DND-41 (cell line): ENCODE measurements at regions not wholly inside any gene's neighbourhood (a gene's known extent, or its start where the extent isn't known, plus 50 kb on each side); places are given as distances from the start of the nearest gene placed in this dataset.

Source experiments
- ATAC-seq: fragments of 200-7000 bp; cut with Tn5 transposase; 3 replicates; pipeline ENCODE4 v1.9.1; 2021; ENCODE audit warnings: low read depth; ENCODE audit not compliant: insufficient read depth
- DNase-seq: peaks from one replicate; pipeline ENCODE4 v3.0.0-alpha.2; 2020
- H2AFZ ChIP-seq: 2 replicates; pipeline ENCODE4 v1.6.0; 2012; ENCODE audit warnings: low read depth, low read length
- H3K27ac ChIP-seq: 2 replicates; pipeline ENCODE4 v1.5.1; 2012; ENCODE audit warnings: low read length, inconsistent platforms
- H3K27me3 ChIP-seq: fragments of 200-600 bp; sonication (generic); 2 replicates; pipeline ENCODE4 v1.6.0; 2012; ENCODE audit warnings: low read length, mild to moderate bottlenecking, inconsistent platforms; ENCODE audit not compliant: insufficient read depth, poor library complexity
- H3K36me3 ChIP-seq: 2 replicates; pipeline ENCODE4 v1.5.1; 2012; ENCODE audit warnings: low read length, inconsistent platforms; ENCODE audit not compliant: insufficient read depth
- H3K4me1 ChIP-seq: 2 replicates; pipeline ENCODE4 v1.5.1; 2012; ENCODE audit warnings: mild to moderate bottlenecking, low read length; ENCODE audit not compliant: insufficient read depth
- H3K4me2 ChIP-seq: 2 replicates; pipeline ENCODE4 v1.6.0; 2012; ENCODE audit warnings: mild to moderate bottlenecking, moderate library complexity, low read length, inconsistent platforms; ENCODE audit not compliant: insufficient read depth
- H3K4me3 ChIP-seq, 2 experiments: fragments of 200-600 bp in 1 of 2; shearing (Covaris generic) in 1 of 2; 2 replicates each; pipeline ENCODE4 v1.5.1; 2012 to 2016; ENCODE audit warnings: inconsistent platforms in 2 of 2, low read length in 2 of 2, mild to moderate bottlenecking in 2 of 2, low read depth in 1 of 2, moderate library complexity in 1 of 2
- H3K79me2 ChIP-seq: 2 replicates; pipeline ENCODE4 v1.6.0; 2012; ENCODE audit warnings: low read length, inconsistent platforms; ENCODE audit not compliant: insufficient read depth
- H3K9ac ChIP-seq: 2 replicates; pipeline ENCODE4 v1.6.0; 2012; ENCODE audit warnings: low read depth, mild to moderate bottlenecking, inconsistent platforms, low read length, moderate library complexity
- H3K9me3 ChIP-seq: 2 replicates; pipeline ENCODE4 v1.5.1; 2012; ENCODE audit warnings: low read length, moderate library complexity, mild to moderate bottlenecking, inconsistent platforms; ENCODE audit not compliant: insufficient read depth, severe bottlenecking
- H4K20me1 ChIP-seq: 2 replicates; pipeline ENCODE4 v1.6.0; 2012; ENCODE audit warnings: low read length; ENCODE audit not compliant: insufficient read depth
- EZH2 ChIP-seq: IDR thresholded peaks from 3 replicates; pipeline ENCODE4 v1.6.1; 2012; ENCODE audit warnings: borderline replicate concordance, low read depth, mild to moderate bottlenecking, moderate library complexity, low read length, inconsistent platforms; ENCODE audit not compliant: severe bottlenecking
- TF ChIP-seq, protein P1 (sequence below): IDR thresholded peaks from 2 replicates; pipeline ENCODE4 v1.5.1; 2012; ENCODE audit warnings: borderline replicate concordance, low read length, moderate library complexity, mild to moderate bottlenecking; ENCODE audit not compliant: poor library complexity, severe bottlenecking; ENCODE audit errors: extremely low read depth

DNA sequence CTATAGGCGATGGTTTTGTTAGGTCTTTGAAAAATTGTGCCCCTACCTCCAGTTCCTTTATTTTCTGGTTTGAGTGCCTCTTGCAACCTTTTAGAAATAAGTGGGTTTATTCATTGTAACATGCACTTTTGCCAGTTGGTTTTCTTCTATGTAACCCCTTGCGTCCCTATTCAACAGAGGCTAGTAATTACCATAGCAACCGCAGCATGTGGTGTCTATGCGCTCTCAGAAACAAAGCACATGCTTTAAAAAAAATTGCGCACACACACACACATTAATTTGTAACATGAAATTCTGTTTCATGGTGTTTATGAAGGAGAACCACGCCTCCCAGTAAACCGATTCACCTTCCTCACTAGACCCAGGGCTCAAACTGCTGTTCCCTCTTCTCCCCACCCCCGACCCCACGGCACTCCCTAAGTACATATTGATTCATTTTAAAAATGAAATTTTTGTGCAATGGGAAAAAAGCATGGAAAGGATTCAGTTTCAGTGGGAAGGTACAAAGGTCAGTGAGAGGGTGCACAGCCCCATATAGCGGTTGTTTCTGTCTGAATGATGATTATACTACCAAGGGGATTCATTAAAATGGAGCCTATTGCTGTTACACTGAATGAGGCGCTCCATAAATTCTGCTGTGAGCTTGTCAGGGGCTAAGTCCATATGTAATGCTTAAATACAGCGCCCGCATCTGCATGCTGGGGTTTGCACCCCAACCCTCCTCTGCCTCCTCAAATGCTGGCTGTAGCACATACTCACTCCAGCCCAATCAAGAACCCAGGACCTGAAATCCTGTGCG lies 206.9 kb downstream of the ICOS start:
- no peak overlapping the region for H3K27ac ChIP-seq
- no peak for ATAC-seq
- DNase-seq: no peak
- no peak overlapping the region for H3K4me2 ChIP-seq
- H2AFZ ChIP-seq: no peak overlapping the region
- H3K9me3 ChIP-seq: no peaks in the 10 kb centered on the region
- no peak overlapping the region for H3K9ac ChIP-seq
- no peaks in the 10 kb centered on the region for H4K20me1 ChIP-seq
- H3K79me2 ChIP-seq: no peaks in the 10 kb centered on the region
- H3K4me1 ChIP-seq: peaks cover 3% of the 10 kb centered on the region; the same call in 1 of the 2 replicates
- no peak overlapping the region for H3K4me3 ChIP-seq
- no peak for TF ChIP-seq EZH2
- TF ChIP-seq, protein P1, sequence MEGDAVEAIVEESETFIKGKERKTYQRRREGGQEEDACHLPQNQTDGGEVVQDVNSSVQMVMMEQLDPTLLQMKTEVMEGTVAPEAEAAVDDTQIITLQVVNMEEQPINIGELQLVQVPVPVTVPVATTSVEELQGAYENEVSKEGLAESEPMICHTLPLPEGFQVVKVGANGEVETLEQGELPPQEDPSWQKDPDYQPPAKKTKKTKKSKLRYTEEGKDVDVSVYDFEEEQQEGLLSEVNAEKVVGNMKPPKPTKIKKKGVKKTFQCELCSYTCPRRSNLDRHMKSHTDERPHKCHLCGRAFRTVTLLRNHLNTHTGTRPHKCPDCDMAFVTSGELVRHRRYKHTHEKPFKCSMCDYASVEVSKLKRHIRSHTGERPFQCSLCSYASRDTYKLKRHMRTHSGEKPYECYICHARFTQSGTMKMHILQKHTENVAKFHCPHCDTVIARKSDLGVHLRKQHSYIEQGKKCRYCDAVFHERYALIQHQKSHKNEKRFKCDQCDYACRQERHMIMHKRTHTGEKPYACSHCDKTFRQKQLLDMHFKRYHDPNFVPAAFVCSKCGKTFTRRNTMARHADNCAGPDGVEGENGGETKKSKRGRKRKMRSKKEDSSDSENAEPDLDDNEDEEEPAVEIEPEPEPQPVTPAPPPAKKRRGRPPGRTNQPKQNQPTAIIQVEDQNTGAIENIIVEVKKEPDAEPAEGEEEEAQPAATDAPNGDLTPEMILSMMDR: no peak
- H3K36me3 ChIP-seq: no peaks in the 10 kb centered on the region
- H3K27me3 ChIP-seq: peaks cover 9% of the 10 kb centered on the region

DNA sequence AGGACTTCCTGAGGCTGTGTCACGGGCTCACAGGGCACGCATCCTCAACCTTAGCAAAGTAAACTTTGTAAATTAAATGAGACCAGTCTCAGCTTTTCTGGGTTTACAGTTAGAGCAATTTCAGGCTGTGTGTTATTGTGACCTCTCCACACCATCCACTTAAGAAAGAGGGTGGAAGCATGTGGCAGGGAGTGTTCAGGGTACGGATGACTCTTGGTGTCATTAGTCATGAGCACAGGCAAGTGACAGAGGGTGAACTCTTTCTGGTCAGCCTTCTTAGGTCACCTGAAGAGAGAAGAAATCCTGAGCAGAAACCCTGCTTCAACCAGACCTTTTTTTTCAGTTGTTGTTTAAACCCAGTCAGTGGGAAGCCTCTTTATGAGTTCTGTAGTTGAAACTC lies 207.9 kb downstream of the ICOS start:
- DNase-seq (no peak), ATAC-seq (no peak)
- no peaks in the 10 kb centered on the region for H4K20me1 ChIP-seq
- no peaks in the 10 kb centered on the region for H3K79me2 ChIP-seq
- peaks cover 9% of the 10 kb centered on the region for H3K27me3 ChIP-seq
- no peak overlapping the region for H3K4me2 ChIP-seq
- H3K4me3 ChIP-seq: no peak overlapping the region
- H3K9me3 ChIP-seq: no peaks in the 10 kb centered on the region
- no peaks in the 10 kb centered on the region for H3K36me3 ChIP-seq
- no peak overlapping the region for H3K27ac ChIP-seq
- no peak overlapping the region for H2AFZ ChIP-seq
- peaks cover 3% of the 10 kb centered on the region; the same call in 1 of the 2 replicates for H3K4me1 ChIP-seq
- TF ChIP-seq, protein P1: no peak
- no peak overlapping the region for H3K9ac ChIP-seq

DNA sequence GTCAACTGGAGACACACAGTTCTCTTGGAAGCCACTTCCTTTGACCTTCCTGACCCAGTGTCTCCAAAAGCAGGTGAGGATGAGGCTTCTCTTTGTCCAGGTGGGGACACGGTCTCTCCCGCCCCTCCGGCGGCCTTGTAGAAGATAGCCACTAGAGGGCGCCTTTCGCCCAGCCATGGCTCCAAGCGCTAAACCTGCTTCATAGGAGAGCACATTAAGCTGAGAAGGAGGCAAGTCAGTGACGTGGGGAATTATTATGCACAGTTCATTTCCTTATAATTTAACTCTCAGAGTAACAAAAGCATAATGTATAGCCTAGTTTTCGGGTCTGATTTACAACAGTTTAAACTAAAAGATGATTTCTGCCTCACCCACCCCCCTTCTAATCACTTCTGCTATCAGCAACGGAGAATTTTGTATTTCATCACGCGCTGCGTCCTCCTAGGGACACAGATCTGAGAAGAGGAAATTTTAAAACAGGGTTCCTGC lies 208.7 kb downstream of the ICOS start:
- H3K27me3 ChIP-seq: peaks cover 9% of the 10 kb centered on the region
- no peaks in the 10 kb centered on the region for H4K20me1 ChIP-seq
- peak; percentile 99 for ATAC-seq
- H3K36me3 ChIP-seq: no peaks in the 10 kb centered on the region
- H3K4me2 ChIP-seq: 0 out of 2 replicates have a peak overlapping the region, but pooled peaks have one; percentile 23
- no peak overlapping the region for H3K27ac ChIP-seq
- H3K79me2 ChIP-seq: no peaks in the 10 kb centered on the region
- peak; percentile 75 for DNase-seq
- no peak overlapping the region for H2AFZ ChIP-seq
- no peak overlapping the region for H3K4me3 ChIP-seq
- H3K9ac ChIP-seq: no peak overlapping the region
- TF ChIP-seq EZH2: no peak
- TF ChIP-seq, protein P1: peak; percentile 95
- peaks cover 3% of the 10 kb centered on the region; the same call in 1 of the 2 replicates for H3K4me1 ChIP-seq
- no peaks in the 10 kb centered on the region for H3K9me3 ChIP-seq
